IMR-90 (cell line): ENCODE measurements at regions not wholly inside any gene's neighbourhood (a gene's known extent, or its start where the extent isn't known, plus 50 kb on each side); places are given as distances from the start of the nearest gene placed in this dataset.

Experiments
- ATAC-seq: fragments of 200-7000 bp; cut with Tn5 transposase; 2 replicates; pipeline ENCODE4 v1.9.1; 2020; ENCODE audit warnings: low read depth, mild to moderate bottlenecking, moderate library complexity
- BruUV-seq: library from RNA; stranded (reverse); fragments of 400-500 nt; replicated peaks from 2 replicates; lab custom pipeline; 2021; lab: Mats Ljungman, UMichigan
- CTCF ChIA-PET: fragments of 300-600 bp; formaldehyde crosslinking; extraction: SDS; loops from one replicate; lab custom pipeline; 2021; ENCODE audit warnings: antibody characterized with exemption; lab: Yijun Ruan, JAX
- POLR2A ChIA-PET: fragments of 300-600 bp; sonication (Branson Sonifier 250); formaldehyde crosslinking; loops from one replicate; lab custom pipeline; 2022; ENCODE audit warnings: antibody characterized with exemption; ENCODE audit not compliant: unreplicated experiment; lab: Charles Lee
- DNase-seq: peaks from one replicate; pipeline ENCODE4 v3.0.0; 2013
- H2AFZ ChIP-seq: replicated peaks from 2 replicates; pipeline ENCODE3; 2013; ENCODE audit warnings: low read length, mild to moderate bottlenecking; ENCODE audit not compliant: poor library complexity
- H2AK5ac ChIP-seq: 2 replicates; pipeline ENCODE4 v1.6.1; 2013; ENCODE audit warnings: low read depth, low read length, inconsistent platforms
- H2AK9ac ChIP-seq: replicated peaks from 2 replicates; pipeline ENCODE3; 2013; ENCODE audit warnings: mild to moderate bottlenecking, low read depth, low read length, moderate library complexity; ENCODE audit not compliant: poor library complexity
- H2BK120ac ChIP-seq: 2 replicates; pipeline ENCODE4 v1.6.1; 2013; ENCODE audit warnings: low read depth, low read length, inconsistent platforms
- H2BK15ac ChIP-seq: 3 replicates; pipeline ENCODE4 v1.6.1; 2013; ENCODE audit warnings: low read depth, low read length, inconsistent platforms
- H2BK20ac ChIP-seq: 2 replicates; pipeline ENCODE4 v1.6.1; 2013; ENCODE audit warnings: low read depth, mild to moderate bottlenecking, inconsistent platforms, low read length, moderate library complexity
- H2BK5ac ChIP-seq: 2 replicates; pipeline ENCODE4 v1.6.1; 2013; ENCODE audit warnings: mild to moderate bottlenecking, low read depth, low read length, inconsistent platforms; ENCODE audit not compliant: poor library complexity, severe bottlenecking
- H3K14ac ChIP-seq: replicated peaks from 2 replicates; pipeline ENCODE4 v1.6.1; 2013; ENCODE audit warnings: low read depth, low read length, inconsistent platforms
- H3K18ac ChIP-seq: 2 replicates; pipeline ENCODE4 v1.6.1; 2013; ENCODE audit warnings: low read depth, low read length, control low read depth
- H3K23ac ChIP-seq: 2 replicates; pipeline ENCODE4 v1.6.1; 2013; ENCODE audit warnings: low read depth, low read length, inconsistent platforms
- H3K27ac ChIP-seq: 2 replicates; pipeline ENCODE4 v1.5.1; 2013; ENCODE audit warnings: mild to moderate bottlenecking, control low read depth, low read length; ENCODE audit not compliant: insufficient read depth
- H3K27me3 ChIP-seq: 2 replicates; pipeline ENCODE4 v1.6.1; 2013; ENCODE audit warnings: low read length; ENCODE audit not compliant: control insufficient read depth, insufficient read depth
- H3K36me3 ChIP-seq: 2 replicates; pipeline ENCODE4 v1.6.1; 2013; ENCODE audit warnings: low read length, mixed read lengths; ENCODE audit not compliant: control insufficient read depth, insufficient read depth
- H3K4ac ChIP-seq: 2 replicates; pipeline ENCODE4 v1.6.1; 2013; ENCODE audit warnings: low read depth, low read length, inconsistent platforms
- H3K4me1 ChIP-seq: 2 replicates; pipeline ENCODE4 v1.6.1; 2013; ENCODE audit warnings: low read length, mixed read lengths; ENCODE audit not compliant: control insufficient read depth, insufficient read depth
- H3K4me2 ChIP-seq: 2 replicates; pipeline ENCODE4 v1.6.1; 2013; ENCODE audit warnings: low read depth, mild to moderate bottlenecking, control low read depth, low read length, moderate library complexity
- H3K4me3 ChIP-seq: 2 replicates; pipeline ENCODE4 v1.5.1; 2013; ENCODE audit warnings: low read depth, mild to moderate bottlenecking, control low read depth, low read length, moderate library complexity; ENCODE audit not compliant: insufficient read depth
- H3K56ac ChIP-seq: 2 replicates; pipeline ENCODE4 v1.6.1; 2013; ENCODE audit warnings: low read length, inconsistent platforms; ENCODE audit not compliant: insufficient read depth; ENCODE audit errors: extremely low read depth
- H3K79me1 ChIP-seq, 2 experiments: 2 replicates each; pipeline ENCODE4 v1.6.1; 2013; ENCODE audit warnings: low read length in 2 of 2, inconsistent platforms in 1 of 2, low read depth in 1 of 2
- H3K9ac ChIP-seq: 2 replicates; pipeline ENCODE4 v1.6.1; 2013; ENCODE audit warnings: low read depth, low read length, control low read depth
- H3K9me1 ChIP-seq: 2 replicates; pipeline ENCODE4 v1.6.1; 2013; ENCODE audit warnings: low read length, inconsistent platforms; ENCODE audit not compliant: insufficient read depth
- H3K9me3 ChIP-seq: 2 replicates; pipeline ENCODE4 v1.6.1; 2013; ENCODE audit warnings: low read length; ENCODE audit not compliant: control insufficient read depth, insufficient read depth
- H4K20me1 ChIP-seq: 2 replicates; pipeline ENCODE4 v1.6.1; 2013; ENCODE audit warnings: low read length, inconsistent platforms; ENCODE audit not compliant: insufficient read depth
- H4K5ac ChIP-seq: 2 replicates; pipeline ENCODE4 v1.6.1; 2013; ENCODE audit warnings: mild to moderate bottlenecking, low read depth, low read length, control low read depth
- H4K8ac ChIP-seq, 2 experiments: 2 replicates each; pipeline ENCODE4 v1.6.1; 2013; ENCODE audit warnings: low read depth in 2 of 2, low read length in 2 of 2, control low read depth in 1 of 2, inconsistent platforms in 1 of 2
- H4K91ac ChIP-seq: 2 replicates; pipeline ENCODE4 v1.6.1; 2013; ENCODE audit warnings: low read depth, low read length, inconsistent platforms; ENCODE audit not compliant: insufficient read depth
- BHLHE40 ChIP-seq: fragments of 150-350 bp; IDR thresholded peaks from 2 replicates; pipeline ENCODE4 v1.6.1; 2016; ENCODE audit warnings: mild to moderate bottlenecking, low read depth, low read length
- MAFK ChIP-seq: IDR thresholded peaks from 2 replicates; pipeline ENCODE4 v1.6.1; 2012; ENCODE audit warnings: low read depth, low read length, improper control_type of control experiment
- NFE2L2 ChIP-seq: fragments of 150-350 bp; IDR thresholded peaks from 2 replicates; pipeline ENCODE4 v1.6.1; 2016; ENCODE audit warnings: low read depth, mild to moderate bottlenecking, low read length
- POLR2A ChIP-seq: IDR thresholded peaks from 2 replicates; pipeline ENCODE4 v1.6.1; 2012; ENCODE audit warnings: mild to moderate bottlenecking, low read depth, low read length
- RCOR1 ChIP-seq: IDR thresholded peaks from 2 replicates; pipeline ENCODE4 v1.6.1; 2012; ENCODE audit warnings: mild to moderate bottlenecking, low read length, improper control_type of control experiment; ENCODE audit not compliant: insufficient replicate concordance
- WGBS, 2 experiments: methylation state at CpG; one replicate each; pipeline versions ENCODE4 v1.1.5 to v1.1.7; 2013; ENCODE audit warnings: missing lambda C conversion rate in 2 of 2; ENCODE audit not compliant: insufficient read length in 1 of 2; ENCODE audit errors: extremely low coverage in 2 of 2; 5-methylcytosine and 5-hydroxymethylcytosine counted together
- dilution Hi-C: fragments of 300-500 bp; cut with HindIII; formaldehyde crosslinking; loops from one replicate; pipeline ENCODE4 v1.14.3; 2018; ENCODE audit warnings: low sequenced_read_pairs; ENCODE audit not compliant: unreplicated experiment
- in situ Hi-C: fragments of 300-500 bp; cut with MboI; formaldehyde crosslinking; loops from 3 replicates; pipeline ENCODE4 v1.14.3; 2019; ENCODE audit warnings: low sequenced_read_pairs, inconsistent platforms, mixed read lengths
- intact Hi-C: fragments of 100-400 bp; cut with micrococcal nuclease; formaldehyde crosslinking; loops from 2 replicates; pipeline ENCODE4 v1.10.0; 2022

DNA sequence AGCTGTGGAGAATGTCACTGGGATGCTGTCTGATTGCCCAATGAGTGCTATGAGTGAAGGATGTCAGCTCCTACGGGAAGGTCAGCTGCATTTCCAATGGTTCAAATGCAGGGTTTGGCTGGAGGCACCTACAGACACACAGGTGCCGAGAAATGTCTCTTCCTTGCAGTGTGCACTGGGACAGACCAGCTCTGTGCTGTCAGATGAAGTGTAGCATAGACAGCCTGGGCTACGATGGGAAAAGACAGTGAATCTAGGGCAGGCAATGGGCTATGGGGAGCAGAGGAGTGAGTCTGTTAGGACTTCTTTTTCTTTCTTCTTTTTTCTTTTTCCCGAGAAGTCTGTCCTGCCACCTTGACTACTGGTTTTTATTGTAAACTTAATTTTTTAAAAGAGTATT lies 223.1 kb upstream of the EOMES start:
- POLR2A ChIA-PET: no interaction called here
- in situ Hi-C loops: no loop called here
- H4K5ac ChIP-seq: no peak overlapping the region

More for the DNA sequence above, 223.1 kb upstream of the EOMES start:
- ATAC-seq (no peak), DNase-seq (no peak)
- no peak overlapping the region for H2AFZ ChIP-seq
- 60% methylated on average over 1 of the region's 4 CpGs; no CpG with 5 or more reads in 1 of the 2 experiments for WGBS, 2 experiments
- intact Hi-C loops (no loop called here), dilution Hi-C loops (no loop called here)
- no peak overlapping the region for H2BK15ac ChIP-seq
- no peak overlapping the region for H2BK5ac ChIP-seq
- H3K9me3 ChIP-seq: no peaks in the 10 kb centered on the region
- no peaks in the 10 kb centered on the region for H4K20me1 ChIP-seq
- H3K14ac ChIP-seq: no peak overlapping the region
- no peaks in the 10 kb centered on the region for H3K4me1 ChIP-seq
- no peak overlapping the region for H3K27ac ChIP-seq
- TF ChIP-seq BHLHE40: no peak
- no peak for TF ChIP-seq NFE2L2
- no peak for TF ChIP-seq POLR2A
- no peak for TF ChIP-seq RCOR1
- no peak for TF ChIP-seq MAFK
- CTCF ChIA-PET: no interaction called here
- H3K4ac ChIP-seq: no peak overlapping the region
- H3K9ac ChIP-seq: no peak overlapping the region
- H3K79me1 ChIP-seq: no peaks in the 10 kb centered on the region
- no peak overlapping the region for H3K18ac ChIP-seq
- H2BK20ac ChIP-seq: no peak overlapping the region
- H2AK9ac ChIP-seq: no peak overlapping the region
- H3K23ac ChIP-seq: no peak overlapping the region
- no peak overlapping the region for H2AK5ac ChIP-seq
- no peaks in the 10 kb centered on the region for H3K36me3 ChIP-seq
- no peak overlapping the region for H3K4me3 ChIP-seq
- no peak overlapping the region for H4K91ac ChIP-seq
- no peaks in the 10 kb centered on the region for H3K27me3 ChIP-seq
- no peaks in the 10 kb centered on the region for H3K9me1 ChIP-seq
- no peak overlapping the region for H3K56ac ChIP-seq
- H2BK120ac ChIP-seq: no peak overlapping the region
- no peak overlapping the region for H4K8ac ChIP-seq
- BruUV-seq: no TSS peak
- H3K4me2 ChIP-seq: no peak overlapping the region
